Loucy (cell line): ENCODE measurements at regions not wholly inside any gene's neighbourhood (a gene's known extent, or its start where the extent isn't known, plus 50 kb on each side); places are given as distances from the start of the nearest gene placed in this dataset.

Experiments used
- H2AFZ ChIP-seq: fragments of 200-600 bp; sonication (generic); 2 replicates; pipeline ENCODE4 v1.6.0; 2016; ENCODE audit warnings: antibody characterized with exemption, mild to moderate bottlenecking, low read length, moderate library complexity
- H3F3A ChIP-seq: fragments of 200-600 bp; 2 replicates; pipeline ENCODE4 v1.6.0; 2016; ENCODE audit warnings: antibody characterized with exemption, low read depth, mild to moderate bottlenecking
- H3K27me3 ChIP-seq: fragments of 200-600 bp; sonication (generic); 2 replicates; pipeline ENCODE4 v1.6.1; 2014; ENCODE audit warnings: low read length, mild to moderate bottlenecking; ENCODE audit not compliant: insufficient read depth, poor library complexity, severe bottlenecking
- H3K36me3 ChIP-seq: fragments of 200-600 bp; sonication (generic); 2 replicates; pipeline ENCODE4 v1.6.1; 2016; ENCODE audit warnings: low read length; ENCODE audit not compliant: insufficient read depth
- H3K4me1 ChIP-seq: fragments of 200-600 bp; sonication (generic); 2 replicates; pipeline ENCODE4 v1.5.1; 2014; ENCODE audit warnings: low read length, mild to moderate bottlenecking; ENCODE audit not compliant: insufficient read depth, poor library complexity, severe bottlenecking
- H3K4me2 ChIP-seq: fragments of 200-600 bp; sonication (generic); 2 replicates; pipeline ENCODE4 v1.6.0; 2014; ENCODE audit warnings: antibody characterized with exemption, low read length, low read depth, mild to moderate bottlenecking; ENCODE audit not compliant: poor library complexity, severe bottlenecking
- H3K4me3 ChIP-seq: fragments of 200-600 bp; sonication (generic); 2 replicates; pipeline ENCODE4 v1.5.1; 2014; ENCODE audit warnings: low read length, mild to moderate bottlenecking, mixed read lengths; ENCODE audit not compliant: poor library complexity, severe bottlenecking
- H3K79me2 ChIP-seq: fragments of 200-600 bp; sonication (generic); 2 replicates; pipeline ENCODE4 v1.6.1; 2014; ENCODE audit warnings: low read length; ENCODE audit not compliant: insufficient read depth
- H3K9ac ChIP-seq: fragments of 200-600 bp; sonication (generic); 2 replicates; pipeline ENCODE4 v1.6.0; 2014; ENCODE audit warnings: mild to moderate bottlenecking, low read depth, low read length, moderate library complexity; ENCODE audit not compliant: poor library complexity, severe bottlenecking
- H3K9me2 ChIP-seq: fragments of 200-600 bp; sonication (generic); replicated peaks from 2 replicates; pipeline ENCODE4 v1.6.1; 2016; ENCODE audit warnings: low read depth, low read length, mixed read lengths
- H3K9me3 ChIP-seq: fragments of 200-600 bp; sonication (generic); 2 replicates; pipeline ENCODE4 v1.6.1; 2014; ENCODE audit warnings: mild to moderate bottlenecking, antibody characterized with exemption, low read length, low read depth; ENCODE audit not compliant: insufficient read depth
- H4K20me1 ChIP-seq: fragments of 200-600 bp; sonication (generic); 2 replicates; pipeline ENCODE4 v1.6.0; 2014; ENCODE audit warnings: antibody characterized with exemption, low read length, mild to moderate bottlenecking; ENCODE audit not compliant: insufficient read depth, poor library complexity, severe bottlenecking
- CTCF ChIP-seq: fragments of 200-600 bp; sonication (generic); conservative IDR thresholded peaks from 2 replicates; pipeline ENCODE4 v1.5.1; 2014; ENCODE audit warnings: mild to moderate bottlenecking, antibody characterized with exemption, low read length
- EZH2phosphoT487 ChIP-seq: fragments of 200-600 bp; IDR thresholded peaks from 2 replicates; pipeline ENCODE4 v1.6.1; 2018; ENCODE audit warnings: antibody characterized with exemption, mild to moderate bottlenecking, moderate library complexity, borderline replicate concordance

GRCh38 chr2:119073213-119073612 is 85.3 kb downstream of the C1QL2 start:
- Histone ChIP-seq H3K4me3 (no peak overlapping the region), H3K9ac (no peak overlapping the region), H3K9me2 (no peaks in the 10 kb centered on the region), H3F3A (no peaks in the 10 kb centered on the region), H4K20me1 (no peaks in the 10 kb centered on the region), H3K27me3 (no peaks in the 10 kb centered on the region), H3K9me3 (no peaks in the 10 kb centered on the region), H2AFZ (no peak overlapping the region), H3K4me2 (no peak overlapping the region), H3K4me1 (no peaks in the 10 kb centered on the region), H3K36me3 (no peaks in the 10 kb centered on the region), H3K79me2 (no peaks in the 10 kb centered on the region)
- no peak for TF ChIP-seq CTCF

DNA sequence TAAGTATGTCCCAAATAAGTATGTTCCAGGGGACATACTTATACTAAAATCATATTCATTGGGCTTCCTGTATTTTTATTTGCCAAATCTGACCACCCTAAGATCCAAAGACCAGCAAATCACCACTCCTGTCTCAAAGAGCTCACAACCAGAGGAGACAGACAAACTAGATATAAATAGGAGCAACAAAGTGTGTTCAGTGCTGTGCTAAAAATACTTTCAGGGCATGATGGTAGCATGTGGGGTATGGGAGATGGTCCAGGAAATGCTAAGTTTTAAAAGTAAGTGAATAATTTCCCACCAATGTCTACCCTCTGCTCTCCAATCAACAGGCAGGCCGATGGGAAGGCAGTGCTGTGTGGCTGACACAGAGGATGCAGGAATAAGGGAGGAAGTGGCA is 87.1 kb downstream of the C1QL2 start:
- Histone ChIP-seq H3K9ac (no peak overlapping the region), H3K36me3 (no peaks in the 10 kb centered on the region), H3K27me3 (no peaks in the 10 kb centered on the region), H4K20me1 (no peaks in the 10 kb centered on the region), H3K4me2 (no peak overlapping the region), H3K9me2 (no peaks in the 10 kb centered on the region), H3K4me3 (no peak overlapping the region), H3K4me1 (no peaks in the 10 kb centered on the region), H3K79me2 (no peaks in the 10 kb centered on the region), H3K9me3 (no peaks in the 10 kb centered on the region), H2AFZ (no peak overlapping the region), H3F3A (no peaks in the 10 kb centered on the region)
- no peak for TF ChIP-seq CTCF
- no peak for TF ChIP-seq EZH2phosphoT487

- no peak for TF ChIP-seq EZH2phosphoT487
- TF ChIP-seq CTCF: no peak
- H3K9me3 ChIP-seq: no peaks in the 10 kb centered on the region
Measured at GRCh38 chr2:119069781-119070180, 88.8 kb downstream of the C1QL2 start.

More at GRCh38 chr2:119069781-119070180, 88.8 kb downstream of the C1QL2 start:
- Histone ChIP-seq H4K20me1 (no peaks in the 10 kb centered on the region), H3K27me3 (no peaks in the 10 kb centered on the region), H3K79me2 (no peaks in the 10 kb centered on the region), H3K36me3 (no peaks in the 10 kb centered on the region), H3F3A (no peaks in the 10 kb centered on the region), H3K4me1 (no peaks in the 10 kb centered on the region), H2AFZ (no peak overlapping the region), H3K4me3 (no peak overlapping the region), H3K4me2 (no peak overlapping the region), H3K9ac (no peak overlapping the region), H3K9me2 (no peaks in the 10 kb centered on the region)
